HG03460 (cell line): ENCODE measurements at regions not wholly inside any gene's neighbourhood (a gene's known extent, or its start where the extent isn't known, plus 50 kb on each side); places are given as distances from the start of the nearest gene placed in this dataset.
"Not testable (repeated sequence)": the region's sequence is repeated elsewhere in the genome, so short reads cannot be mapped to it uniquely, and the experiment has no call there.

ENCODE experiments used
- ATAC-seq: cut with Tn5 transposase; IDR thresholded peaks from one replicate; pipeline ENCODE4 v1.9.1; 2021; ENCODE audit not compliant: unreplicated experiment

DNA sequence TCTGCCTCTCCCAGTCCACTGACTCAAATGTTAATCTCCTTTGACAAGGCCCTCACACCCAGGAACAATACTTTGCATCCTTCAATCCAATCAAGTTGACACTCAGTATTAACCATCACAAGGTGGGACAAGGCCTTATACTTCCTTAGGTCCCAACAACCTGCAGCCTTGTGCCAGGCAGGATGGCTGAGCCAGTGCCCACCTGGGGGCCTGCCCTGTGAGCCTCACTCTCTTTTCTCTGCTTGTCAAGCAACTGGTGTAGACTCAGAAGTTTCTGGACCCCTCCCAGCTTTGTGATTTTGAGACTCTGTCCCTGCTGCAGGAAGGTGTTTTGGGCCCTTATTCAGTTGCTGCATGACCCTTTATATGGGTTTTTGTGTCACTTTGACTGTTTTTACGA lies 310.0 kb upstream of the C1orf174 start:
- ATAC-seq: no peak

- ATAC-seq: no peak
These were observed 312.7 kb upstream of the C1orf174 start for GRCh38 chr1:4212796-4213195.

- ATAC-seq: no peak
These were observed 313.4 kb upstream of the C1orf174 start for GRCh38 chr1:4213366-4213973.

GRCh38 chr1:4214826-4215225 lies 314.8 kb upstream of the C1orf174 start:
- no peak for ATAC-seq

DNA sequence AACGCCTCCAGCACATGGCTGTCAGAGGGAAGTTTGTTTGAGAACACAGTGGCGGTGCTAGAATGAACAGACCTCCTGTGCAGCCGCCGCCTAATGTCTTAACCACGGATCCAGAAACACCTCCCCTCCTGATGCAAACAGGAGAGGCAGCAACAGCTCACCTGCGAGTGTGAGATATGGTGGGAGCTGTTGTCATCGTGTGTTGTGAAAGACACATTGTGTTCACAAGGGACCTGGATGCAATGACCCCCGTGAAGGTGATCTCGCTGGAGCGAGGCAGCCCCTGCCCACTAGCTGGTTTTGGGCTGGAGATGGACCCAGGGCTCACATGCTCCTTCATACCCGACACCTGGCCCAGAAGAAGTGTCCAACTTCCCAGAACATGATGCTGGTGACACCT lies 315.3 kb upstream of the C1orf174 start:
- ATAC-seq: no peak

DNA sequence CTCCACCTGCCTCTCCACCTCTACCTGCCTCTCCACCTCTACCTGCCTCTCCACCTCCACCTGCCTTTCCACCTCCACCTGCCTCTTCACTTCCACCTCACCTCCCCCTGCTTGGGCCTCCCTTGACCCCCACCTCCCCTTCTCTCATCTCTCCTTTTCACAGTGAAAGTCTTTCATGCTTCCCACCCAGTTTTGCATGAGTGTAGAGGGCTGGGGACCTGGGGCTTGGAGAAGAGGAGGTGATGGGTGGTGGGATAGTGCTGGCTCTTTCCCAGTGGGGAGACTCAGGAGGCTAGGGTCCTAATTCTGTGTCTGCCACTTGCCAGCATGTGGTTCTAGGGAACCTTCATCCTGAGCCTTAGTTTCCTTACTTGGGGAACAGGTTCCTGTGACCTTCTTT lies 316.2 kb upstream of the C1orf174 start:
- ATAC-seq: no peak

- ATAC-seq: no peak
These were observed 318.5 kb upstream of the C1orf174 start for GRCh38 chr1:4218619-4219018.

- no peak for ATAC-seq
These were observed 319.0 kb upstream of the C1orf174 start for GRCh38 chr1:4219111-4219510.

- no peak for ATAC-seq
These were observed 319.8 kb upstream of the C1orf174 start for GRCh38 chr1:4219826-4220225.

GRCh38 chr1:4220362-4220761 lies 320.3 kb upstream of the C1orf174 start:
- no peak for ATAC-seq

DNA sequence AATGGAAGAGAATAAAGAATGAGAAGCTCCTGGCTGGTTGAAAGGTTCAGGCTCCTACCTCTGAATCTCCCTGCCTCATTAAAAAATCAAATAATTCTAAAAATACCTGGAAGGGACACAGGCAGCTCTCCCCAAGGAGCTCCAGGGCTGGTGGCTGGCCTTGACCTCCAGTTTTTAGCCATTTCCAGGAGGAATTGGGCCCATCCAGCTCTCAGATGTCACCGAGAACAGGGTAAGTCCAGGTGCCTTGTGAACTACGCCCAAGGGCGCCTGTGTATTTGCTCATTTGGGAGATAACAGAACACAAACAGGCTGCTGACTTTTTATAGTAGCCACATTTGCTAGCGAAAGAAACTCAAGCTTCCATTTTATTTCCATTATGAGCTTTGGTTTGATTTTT lies 321.0 kb upstream of the C1orf174 start:
- no peak for ATAC-seq

- ATAC-seq: no peak
These were observed 324.8 kb upstream of the C1orf174 start for GRCh38 chr1:4224684-4225467.

DNA sequence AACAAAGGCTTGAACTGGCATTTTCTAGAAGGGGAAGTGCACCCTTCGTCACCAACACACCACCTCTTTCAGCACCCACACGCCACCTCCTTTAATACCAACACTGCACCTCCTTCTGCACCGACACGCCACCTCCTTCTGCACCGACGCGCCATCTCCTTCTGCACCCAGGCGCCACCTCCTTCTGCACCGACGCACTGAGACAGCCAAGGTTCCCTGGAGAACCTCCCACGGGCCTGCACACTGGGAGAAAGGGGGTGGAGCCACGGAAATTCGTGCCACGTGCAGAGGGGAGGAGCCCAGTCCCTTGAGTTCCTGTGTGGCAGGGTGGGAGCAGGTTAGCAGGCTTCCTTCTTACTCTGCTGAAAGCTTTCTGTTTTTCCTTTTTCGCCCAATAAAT lies 327.9 kb upstream of the C1orf174 start:
- ATAC-seq: no peak

GRCh38 chr1:4253935-4254334 lies 353.9 kb upstream of the C1orf174 start:
- no peak for ATAC-seq

GRCh38 chr1:4256351-4256750 lies 356.3 kb upstream of the C1orf174 start:
- no peak for ATAC-seq

DNA sequence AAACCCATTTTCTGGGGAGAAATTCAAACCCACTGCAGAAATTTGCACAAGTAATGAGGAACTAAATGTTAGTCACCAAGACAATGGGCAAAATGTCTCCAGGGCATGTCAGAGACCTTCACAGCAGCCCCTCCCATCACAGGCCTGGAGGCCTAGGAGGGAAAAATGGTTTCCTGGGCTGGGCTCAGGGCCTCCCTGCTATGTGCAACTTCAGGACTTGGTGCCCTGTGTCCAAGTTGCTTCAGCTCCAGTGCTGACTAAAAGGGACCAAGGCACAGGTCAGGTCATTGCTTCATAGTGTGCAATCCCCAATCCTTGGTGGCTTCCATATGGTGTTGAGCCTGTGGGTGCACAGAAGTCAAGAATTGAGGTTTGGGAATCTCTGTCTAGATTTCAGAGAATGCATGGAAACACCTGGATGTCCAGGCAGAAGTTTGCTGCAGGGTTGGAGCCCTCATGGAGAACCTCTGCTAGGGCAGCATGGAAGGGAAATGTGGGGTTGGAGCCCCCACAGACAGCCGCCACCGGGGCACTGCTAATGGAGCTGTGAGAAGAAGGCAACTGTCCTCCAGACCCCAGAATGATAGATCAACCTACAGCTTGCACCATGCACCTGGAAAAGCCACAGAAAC lies 358.2 kb upstream of the C1orf174 start:
- not testable (repeated sequence) for ATAC-seq

- ATAC-seq: no peak
These were observed 361.3 kb upstream of the C1orf174 start for GRCh38 chr1:4261327-4261726.

DNA sequence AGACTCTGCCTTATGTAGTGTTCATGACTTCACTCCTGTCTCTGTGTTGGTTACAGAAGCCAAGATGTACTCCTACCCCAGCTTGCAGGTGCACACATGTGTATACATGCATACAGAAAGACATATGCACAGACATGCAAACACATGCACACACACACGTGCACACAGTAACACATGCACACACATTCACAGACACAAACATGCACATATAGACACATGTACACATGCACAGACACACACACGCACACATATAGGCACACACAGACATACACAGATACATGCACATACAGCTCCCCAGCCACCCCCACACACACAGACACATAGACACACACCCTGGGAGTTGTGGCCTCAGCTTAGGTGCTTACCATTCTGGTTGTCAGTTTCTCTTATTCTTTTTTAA lies 362.6 kb upstream of the C1orf174 start:
- no peak for ATAC-seq

GRCh38 chr1:4263699-4264098 lies 363.6 kb upstream of the C1orf174 start:
- no peak for ATAC-seq

DNA sequence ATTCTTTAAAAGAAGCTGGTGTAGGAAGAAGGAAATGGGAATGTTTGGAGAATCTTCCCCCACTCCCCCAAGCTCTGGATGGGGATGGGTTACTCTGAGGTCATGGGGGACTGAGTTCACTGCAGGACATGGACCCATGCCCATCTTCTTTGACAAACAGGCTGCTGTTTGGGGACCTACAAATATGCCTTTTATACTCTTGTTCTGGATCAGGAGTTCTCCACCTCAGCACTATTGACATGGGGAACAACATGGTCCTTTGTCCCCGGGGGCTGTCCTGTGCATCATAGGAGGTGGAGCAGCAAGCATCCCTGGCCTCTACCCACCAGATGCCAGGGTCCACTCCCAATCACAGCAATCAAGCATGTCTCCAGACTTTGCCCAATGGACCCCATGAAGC lies 365.8 kb upstream of the C1orf174 start:
- no peak for ATAC-seq

GRCh38 chr1:4267381-4268261 lies 367.5 kb upstream of the C1orf174 start:
- peak; percentile 96 for ATAC-seq
